ENCODE measurements at regions not wholly inside any gene's neighbourhood (a gene's known extent, or its start where the extent isn't known, plus 50 kb on each side); places are given as distances from the start of the nearest gene placed in this dataset.

DNA sequence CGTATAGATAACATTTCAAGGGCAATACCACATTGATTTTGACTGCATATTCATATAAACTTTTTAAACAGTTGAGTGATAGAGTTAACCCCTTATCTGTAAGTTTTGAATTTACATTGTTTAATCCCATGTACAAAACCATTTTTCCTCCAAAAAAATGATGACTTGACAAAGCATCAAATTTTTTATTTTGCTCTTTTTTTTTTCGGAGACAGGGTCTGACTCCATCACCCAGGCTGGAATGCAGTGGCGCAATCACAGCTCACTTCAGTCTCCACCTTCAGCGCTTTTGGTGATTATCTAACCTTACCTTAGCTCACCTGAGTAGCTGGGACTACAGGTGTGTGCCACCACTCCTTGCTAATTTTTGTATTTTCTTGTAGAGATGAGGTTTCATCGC is 1670.1 kb upstream of the CDH9 start:
- in situ Hi-C loops (cut with HindIII; ENCODE audit: low pct_ligation_motif_present, low sequenced_read_pairs) = no loop called here
- H3K36me3 ChIP-seq (replicated peaks) = no peaks in the 10 kb centered on the region

GRCh38 chr5:28707706-28708105 is 1669.3 kb upstream of the CDH9 start:
- H3K27ac ChIP-seq = no peak overlapping the region
- no peaks in the 10 kb centered on the region for H3K36me3 ChIP-seq (replicated peaks)
- no peak overlapping the region for H3K4me3 ChIP-seq (ENCODE audit: low read depth, low read length)
- TF ChIP-seq CTCF (IDR thresholded peaks at IDR 0.05; ENCODE audit: low read depth, low read length, missing control alignments) = no peak
- in situ Hi-C loops (cut with HindIII; ENCODE audit: low pct_ligation_motif_present, low sequenced_read_pairs) = no loop called here
- no peaks in the 10 kb centered on the region for H3K27me3 ChIP-seq (replicated peaks)
- DNase-seq = peak; percentile 60

More for the DNA sequence above, 1670.1 kb upstream of the CDH9 start:
- no peak overlapping the region for H3K4me3 ChIP-seq (ENCODE audit: low read depth, low read length)
- no peak for DNase-seq
- TF ChIP-seq CTCF (IDR thresholded peaks at IDR 0.05; ENCODE audit: low read depth, low read length, missing control alignments) = no peak
- H3K27ac ChIP-seq = no peak overlapping the region
- H3K27me3 ChIP-seq (replicated peaks) = no peaks in the 10 kb centered on the region

GRCh38 chr5:28703651-28704260 is 1665.4 kb upstream of the CDH9 start:
- H3K4me3 ChIP-seq (ENCODE audit: low read depth, low read length) = no peak overlapping the region
- no peak for TF ChIP-seq CTCF (IDR thresholded peaks at IDR 0.05; ENCODE audit: low read depth, low read length, missing control alignments)
- in situ Hi-C loops (cut with HindIII; ENCODE audit: low pct_ligation_motif_present, low sequenced_read_pairs) = no loop called here
- H3K36me3 ChIP-seq (replicated peaks) = no peaks in the 10 kb centered on the region
- no peaks in the 10 kb centered on the region for H3K27me3 ChIP-seq (replicated peaks)
- peak; percentile 9 for DNase-seq
- no peak overlapping the region for H3K27ac ChIP-seq

DNA sequence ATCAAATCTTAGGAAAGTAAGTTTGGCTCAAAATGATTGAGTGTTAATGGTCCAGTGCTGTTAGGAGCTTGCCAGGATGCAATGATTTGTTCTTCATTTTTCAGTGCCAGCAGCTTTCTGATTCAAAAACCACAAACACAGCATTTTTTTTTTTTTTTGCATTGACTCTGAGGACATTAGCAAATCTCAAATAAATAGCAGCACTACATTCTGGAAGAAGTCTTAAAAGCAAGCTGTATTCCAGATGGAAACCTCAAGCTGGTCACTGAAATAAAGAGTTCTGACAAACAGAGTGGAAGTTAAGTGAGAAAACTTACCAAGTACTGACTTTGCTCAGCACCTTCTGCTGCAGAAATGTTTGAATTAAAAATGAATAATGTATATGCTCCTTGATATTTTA is 1653.1 kb upstream of the CDH9 start:
- no peak for TF ChIP-seq CTCF (IDR thresholded peaks at IDR 0.05; ENCODE audit: low read depth, low read length, missing control alignments)
- no peaks in the 10 kb centered on the region for H3K27me3 ChIP-seq (replicated peaks)
- H3K4me3 ChIP-seq (ENCODE audit: low read depth, low read length) = no peak overlapping the region
- in situ Hi-C loops (cut with HindIII; ENCODE audit: low pct_ligation_motif_present, low sequenced_read_pairs) = no loop called here
- no peaks in the 10 kb centered on the region for H3K36me3 ChIP-seq (replicated peaks)
- no peak for DNase-seq
- H3K27ac ChIP-seq = no peak overlapping the region

DNA sequence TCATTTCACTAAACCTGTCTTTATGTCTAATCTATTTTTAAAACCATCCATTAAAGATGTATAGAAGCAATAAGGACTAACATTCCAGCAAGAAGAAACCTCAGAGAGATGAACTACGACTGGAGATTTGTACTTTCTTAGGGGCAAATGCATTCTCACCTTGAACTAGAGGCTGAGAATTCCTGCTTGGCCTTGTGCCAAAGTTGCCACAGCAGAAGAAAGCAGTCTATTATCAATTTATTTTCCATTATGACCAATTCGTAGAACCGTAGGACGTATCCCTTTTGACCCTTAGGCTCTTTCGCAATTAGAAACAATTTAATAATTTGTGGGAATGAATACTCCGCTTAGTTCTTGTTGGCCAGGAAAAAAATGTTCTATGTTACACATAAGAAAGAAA is 1647.4 kb upstream of the CDH9 start:
- no peak overlapping the region for H3K4me3 ChIP-seq (ENCODE audit: low read depth, low read length)
- H3K36me3 ChIP-seq (replicated peaks) = no peaks in the 10 kb centered on the region
- H3K27ac ChIP-seq = no peak overlapping the region
- TF ChIP-seq CTCF (IDR thresholded peaks at IDR 0.05; ENCODE audit: low read depth, low read length, missing control alignments) = no peak
- no peaks in the 10 kb centered on the region for H3K27me3 ChIP-seq (replicated peaks)
- DNase-seq = no peak
- in situ Hi-C loops (cut with HindIII; ENCODE audit: low pct_ligation_motif_present, low sequenced_read_pairs) = no loop called here

- H3K27me3 ChIP-seq (replicated peaks) = no peaks in the 10 kb centered on the region
- no peak overlapping the region for H3K4me3 ChIP-seq (ENCODE audit: low read depth, low read length)
- no peaks in the 10 kb centered on the region for H3K36me3 ChIP-seq (replicated peaks)
- in situ Hi-C loops (cut with HindIII; ENCODE audit: low pct_ligation_motif_present, low sequenced_read_pairs) = no loop called here
- H3K27ac ChIP-seq = no peak overlapping the region
- no peak for TF ChIP-seq CTCF (IDR thresholded peaks at IDR 0.05; ENCODE audit: low read depth, low read length, missing control alignments)
- no peak for DNase-seq
Measured at GRCh38 chr5:28678899-28679298, 1640.5 kb upstream of the CDH9 start.

Measured in brain microvascular endothelial cell (primary cell).